Prostate gland (tissue), 2 donors: ENCODE measurements at regions not wholly inside any gene's neighbourhood (a gene's known extent, or its start where the extent isn't known, plus 50 kb on each side); places are given as distances from the start of the nearest gene placed in this dataset.

Source experiments
- CTCF ChIP-seq, 4 experiments: fragments of 200-600 bp in 2 of 4; fragments of 450-650 bp in 2 of 4; sonication (generic) in 2 of 4; IDR thresholded peaks; 1 replicate in 3 of 4; 2 replicates in 1 of 4; pipeline ENCODE4 v1.5.1; 2016 to 2019; ENCODE audit warnings: antibody characterized with exemption in 4 of 4, mild to moderate bottlenecking in 2 of 4, moderate library complexity in 2 of 4
- POLR2A ChIP-seq: fragments of 450-650 bp; IDR thresholded peaks from one replicate; pipeline ENCODE4 v1.6.1; 2016; ENCODE audit warnings: antibody characterized with exemption, mild to moderate bottlenecking
- POLR2AphosphoS5 ChIP-seq: sonication (generic); formaldehyde crosslinking; IDR thresholded peaks from one replicate; pipeline ENCODE4 v1.6.1; 2017; ENCODE audit warnings: antibody characterized with exemption

- TF ChIP-seq CTCF (IDR thresholded peaks at IDR 0.05), result no peak
- no peak for TF ChIP-seq POLR2A
- TF ChIP-seq POLR2AphosphoS5, result no peak
These were observed 158.8 kb downstream of the RPAP3 start for GRCh38 chr12:47547077-47547476.
